NCI-H524 (cell line): ENCODE measurements at regions not wholly inside any gene's neighbourhood (a gene's known extent, or its start where the extent isn't known, plus 50 kb on each side); places are given as distances from the start of the nearest gene placed in this dataset.
A peak's percentile ranks its signal among the peaks of the same experiment; 100 is the strongest.

Experiments used
- DNase-seq, 2 experiments: peaks; one replicate each; lab custom pipeline; 2025; lab: John Stamatoyannopoulos, UW

GRCh38 chr15:25504307-25504706 is 65.5 kb upstream of the UBE3A start:
- no peak for DNase-seq

- DNase-seq = peak in 1 of 2 experiments; percentile 66
These were observed 63.1 kb upstream of the UBE3A start for GRCh38 chr15:25501828-25502446.

- DNase-seq = no peak
These were observed 60.0 kb upstream of the UBE3A start for GRCh38 chr15:25498835-25499234.

- no peak for DNase-seq
These were observed 59.1 kb upstream of the UBE3A start for GRCh38 chr15:25497934-25498333.

GRCh38 chr15:25493823-25494526 is 55.2 kb upstream of the UBE3A start:
- no peak for DNase-seq

- DNase-seq = no peak
These were observed 53.5 kb upstream of the UBE3A start for GRCh38 chr15:25492315-25492714.
